Endothelial cell (in vitro differentiated cells): ENCODE measurements at regions not wholly inside any gene's neighbourhood (a gene's known extent, or its start where the extent isn't known, plus 50 kb on each side); places are given as distances from the start of the nearest gene placed in this dataset.

Experiments used
- DNase-seq: peaks from one replicate; pipeline ENCODE4 v3.0.0; 2021; ENCODE audit warnings: low spot score
- H3K27ac Mint-ChIP-seq: one replicate; pipeline ENCODE4 v1.8.0; 2021; ENCODE audit warnings: mixed read lengths, inconsistent platforms; ENCODE audit not compliant: unreplicated experiment
- H3K27me3 Mint-ChIP-seq: one replicate; pipeline ENCODE4 v1.8.0; 2021; ENCODE audit warnings: mild to moderate bottlenecking, moderate library complexity, mixed read lengths, inconsistent platforms; ENCODE audit not compliant: unreplicated experiment
- H3K36me3 Mint-ChIP-seq: one replicate; pipeline ENCODE4 v1.8.0; 2021; ENCODE audit warnings: mild to moderate bottlenecking, low read depth, mixed read lengths, inconsistent platforms; ENCODE audit not compliant: unreplicated experiment
- H3K4me1 Mint-ChIP-seq: one replicate; pipeline ENCODE4 v1.8.0; 2021; ENCODE audit warnings: mild to moderate bottlenecking, mixed read lengths, inconsistent platforms; ENCODE audit not compliant: unreplicated experiment
- H3K4me3 Mint-ChIP-seq: one replicate; pipeline ENCODE4 v1.8.0; 2021; ENCODE audit warnings: mild to moderate bottlenecking, mixed read lengths, inconsistent platforms; ENCODE audit not compliant: unreplicated experiment
- H3K9me3 Mint-ChIP-seq: one replicate; pipeline ENCODE4 v1.8.0; 2021; ENCODE audit warnings: mixed read lengths, inconsistent platforms; ENCODE audit not compliant: unreplicated experiment
- TF ChIP-seq, protein P1 (sequence below): fragments of 200-600 bp; sonication (generic); IDR thresholded peaks from one replicate; pipeline ENCODE4 v1.5.0; 2021; ENCODE audit warnings: antibody characterized with exemption; ENCODE audit not compliant: unreplicated experiment

DNA sequence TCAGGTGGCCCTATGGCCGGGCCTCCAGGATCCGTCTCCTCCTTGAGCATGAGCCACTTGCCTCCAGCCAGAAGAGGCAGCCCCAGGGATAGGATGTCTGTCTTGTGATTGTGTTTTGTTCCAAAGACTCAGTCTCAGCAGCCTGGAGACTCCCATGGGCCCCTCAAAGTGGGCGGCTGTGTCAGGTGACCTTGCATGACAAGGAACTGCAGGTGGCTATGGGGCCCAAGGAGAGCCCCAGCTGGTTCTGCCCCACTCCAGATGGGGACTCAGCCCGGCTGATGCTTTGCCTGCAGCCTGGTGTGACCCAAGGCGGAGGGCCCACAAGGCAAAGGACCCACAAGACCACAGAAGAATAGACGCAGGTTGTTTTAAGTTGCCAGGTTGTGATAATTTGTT, 284.3 kb upstream of the IRX4 start:
- Mint-ChIP-seq H3K27me3 (peaks cover 3% of the 10 kb centered on the region), H3K27ac (no peak overlapping the region)
- TF ChIP-seq, protein P1, sequence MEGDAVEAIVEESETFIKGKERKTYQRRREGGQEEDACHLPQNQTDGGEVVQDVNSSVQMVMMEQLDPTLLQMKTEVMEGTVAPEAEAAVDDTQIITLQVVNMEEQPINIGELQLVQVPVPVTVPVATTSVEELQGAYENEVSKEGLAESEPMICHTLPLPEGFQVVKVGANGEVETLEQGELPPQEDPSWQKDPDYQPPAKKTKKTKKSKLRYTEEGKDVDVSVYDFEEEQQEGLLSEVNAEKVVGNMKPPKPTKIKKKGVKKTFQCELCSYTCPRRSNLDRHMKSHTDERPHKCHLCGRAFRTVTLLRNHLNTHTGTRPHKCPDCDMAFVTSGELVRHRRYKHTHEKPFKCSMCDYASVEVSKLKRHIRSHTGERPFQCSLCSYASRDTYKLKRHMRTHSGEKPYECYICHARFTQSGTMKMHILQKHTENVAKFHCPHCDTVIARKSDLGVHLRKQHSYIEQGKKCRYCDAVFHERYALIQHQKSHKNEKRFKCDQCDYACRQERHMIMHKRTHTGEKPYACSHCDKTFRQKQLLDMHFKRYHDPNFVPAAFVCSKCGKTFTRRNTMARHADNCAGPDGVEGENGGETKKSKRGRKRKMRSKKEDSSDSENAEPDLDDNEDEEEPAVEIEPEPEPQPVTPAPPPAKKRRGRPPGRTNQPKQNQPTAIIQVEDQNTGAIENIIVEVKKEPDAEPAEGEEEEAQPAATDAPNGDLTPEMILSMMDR: no peak

DNA sequence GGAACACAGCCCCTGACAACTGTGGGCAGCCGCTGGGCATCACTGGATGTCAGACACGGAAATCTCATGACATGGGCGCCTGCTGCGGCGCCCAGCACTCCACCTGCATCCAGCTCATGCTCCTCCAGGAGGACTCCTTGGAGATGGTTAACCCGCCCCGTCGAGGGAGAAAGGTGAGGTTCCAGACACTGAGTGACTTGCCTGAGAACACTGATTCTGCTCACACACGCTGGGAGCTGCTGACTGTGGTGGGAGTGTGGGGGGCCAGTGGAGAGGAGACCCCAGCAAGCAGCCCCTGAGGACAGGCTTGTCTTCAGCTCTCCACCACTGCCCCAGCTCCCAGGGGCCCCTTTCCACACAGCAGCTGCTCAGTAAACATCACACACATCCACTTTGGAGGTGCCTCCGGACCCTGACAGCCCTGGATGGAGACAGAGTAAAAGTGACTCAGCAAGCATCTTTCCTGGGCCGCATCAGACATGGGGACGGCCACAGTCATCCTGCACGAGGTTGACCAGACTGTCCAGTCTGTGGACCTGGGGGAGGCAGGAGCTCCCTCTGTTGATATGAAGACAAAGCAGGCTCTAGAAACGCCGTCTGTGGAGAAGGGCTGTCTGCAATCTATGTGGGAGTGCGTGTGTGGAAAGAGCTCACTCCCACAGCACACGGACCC, 283.7 kb upstream of the IRX4 start:
- peaks cover 2% of the 10 kb centered on the region for H3K4me1 Mint-ChIP-seq

More for the DNA sequence above, 284.3 kb upstream of the IRX4 start:
- no peak for DNase-seq
- Mint-ChIP-seq H3K4me1 (peaks cover 2% of the 10 kb centered on the region), H3K9me3 (peaks cover 4% of the 10 kb centered on the region), H3K4me3 (no peak overlapping the region), H3K36me3 (no peaks in the 10 kb centered on the region)

DNA sequence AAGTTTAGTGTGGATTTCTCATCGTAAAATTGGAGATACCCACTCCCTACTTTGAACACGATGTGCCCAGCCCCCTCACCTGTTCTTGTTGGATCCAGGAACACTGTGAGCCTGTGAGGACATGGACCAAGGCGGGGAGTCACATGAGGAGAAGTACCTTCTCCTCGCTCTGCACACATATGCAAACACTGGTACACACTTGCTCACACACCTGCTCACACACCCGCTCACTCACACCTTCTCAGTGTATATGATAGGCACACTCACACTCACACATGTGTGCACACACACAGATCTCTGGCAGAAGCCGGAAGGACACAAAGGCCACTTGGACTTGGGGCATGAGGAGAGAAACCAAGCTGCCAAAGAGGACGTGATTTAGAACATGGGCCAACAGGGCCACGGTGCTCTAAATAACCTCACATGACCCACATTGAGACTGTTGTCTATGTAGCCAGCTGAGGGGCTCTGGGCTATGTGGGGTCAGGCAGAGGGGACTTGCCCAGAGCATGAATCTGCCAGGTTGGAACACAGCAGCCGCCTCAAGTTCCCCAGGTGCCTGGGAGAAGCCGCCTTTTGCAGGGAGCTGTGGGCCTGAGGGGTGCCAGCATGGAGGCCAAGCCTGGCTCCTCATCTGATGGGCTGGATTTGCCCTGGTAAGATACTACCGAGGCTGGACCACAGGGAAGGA, 283.0 kb upstream of the IRX4 start:
- Mint-ChIP-seq H3K9me3 (peaks cover 4% of the 10 kb centered on the region), H3K4me1 (peaks cover 2% of the 10 kb centered on the region), H3K27me3 (peaks cover 3% of the 10 kb centered on the region), H3K36me3 (no peaks in the 10 kb centered on the region), H3K27ac (no peak overlapping the region), H3K4me3 (no peak overlapping the region)
- TF ChIP-seq, protein P1: no peak
- no peak for DNase-seq

More for the DNA sequence above, 283.7 kb upstream of the IRX4 start:
- Mint-ChIP-seq H3K36me3 (no peaks in the 10 kb centered on the region), H3K9me3 (peaks cover 4% of the 10 kb centered on the region), H3K27me3 (peaks cover 3% of the 10 kb centered on the region), H3K27ac (no peak overlapping the region), H3K4me3 (no peak overlapping the region)
- TF ChIP-seq, protein P1: no peak
- DNase-seq: no peak

DNA sequence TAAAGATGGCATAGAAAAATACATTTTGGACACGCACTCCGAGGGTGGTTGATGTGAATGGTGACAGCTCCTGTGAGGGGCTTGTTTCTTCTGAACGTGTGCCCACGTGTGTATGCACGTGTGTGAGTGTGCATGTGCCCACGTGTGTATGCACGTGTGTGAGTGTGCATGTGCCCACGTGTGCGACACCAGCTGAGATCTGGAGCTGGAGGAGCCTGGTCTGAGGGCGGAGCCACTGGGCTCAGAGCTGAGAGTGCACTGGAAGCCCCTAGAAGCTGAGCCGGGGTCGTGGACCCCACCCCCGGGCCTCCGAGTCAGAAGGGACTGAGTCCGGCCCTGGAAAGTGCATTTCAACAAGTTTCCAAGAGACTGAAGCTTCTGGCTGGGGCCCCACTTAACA, 282.5 kb upstream of the IRX4 start:
- Mint-ChIP-seq H3K9me3 (peaks cover 4% of the 10 kb centered on the region), H3K4me3 (no peak overlapping the region), H3K27me3 (peaks cover 3% of the 10 kb centered on the region), H3K4me1 (peaks cover 2% of the 10 kb centered on the region), H3K36me3 (no peaks in the 10 kb centered on the region), H3K27ac (no peak overlapping the region)
- no peak for DNase-seq
- TF ChIP-seq, protein P1: no peak

DNA sequence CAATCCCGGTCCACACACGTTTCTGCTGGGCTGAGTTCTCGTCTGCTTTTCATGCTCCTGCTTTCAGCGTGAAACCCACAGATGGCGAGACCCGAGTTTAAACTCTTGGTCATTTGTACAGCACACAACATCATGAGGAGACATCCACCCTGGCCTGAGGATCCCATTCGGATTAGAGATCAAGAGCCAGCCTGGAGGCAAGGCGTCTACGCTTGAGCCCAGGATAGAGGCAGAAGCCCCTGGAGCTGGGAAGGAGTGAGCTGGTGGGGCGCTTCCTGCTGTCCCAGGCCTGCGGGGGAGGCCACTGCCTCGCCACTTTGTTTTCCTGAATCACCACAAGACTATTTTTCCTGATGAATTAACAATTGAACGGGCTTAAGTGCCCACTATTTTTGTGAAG, 281.9 kb upstream of the IRX4 start:
- no peaks in the 10 kb centered on the region for H3K36me3 Mint-ChIP-seq
- H3K4me1 Mint-ChIP-seq: peaks cover 2% of the 10 kb centered on the region
- no peak overlapping the region for H3K27ac Mint-ChIP-seq
- DNase-seq: no peak
- TF ChIP-seq, protein P1: no peak
- H3K27me3 Mint-ChIP-seq: peaks cover 3% of the 10 kb centered on the region
- peaks cover 4% of the 10 kb centered on the region for H3K9me3 Mint-ChIP-seq
- H3K4me3 Mint-ChIP-seq: no peak overlapping the region
